ENCODE measurements at regions not wholly inside any gene's neighbourhood (a gene's known extent, or its start where the extent isn't known, plus 50 kb on each side); places are given as distances from the start of the nearest gene placed in this dataset.

DNA sequence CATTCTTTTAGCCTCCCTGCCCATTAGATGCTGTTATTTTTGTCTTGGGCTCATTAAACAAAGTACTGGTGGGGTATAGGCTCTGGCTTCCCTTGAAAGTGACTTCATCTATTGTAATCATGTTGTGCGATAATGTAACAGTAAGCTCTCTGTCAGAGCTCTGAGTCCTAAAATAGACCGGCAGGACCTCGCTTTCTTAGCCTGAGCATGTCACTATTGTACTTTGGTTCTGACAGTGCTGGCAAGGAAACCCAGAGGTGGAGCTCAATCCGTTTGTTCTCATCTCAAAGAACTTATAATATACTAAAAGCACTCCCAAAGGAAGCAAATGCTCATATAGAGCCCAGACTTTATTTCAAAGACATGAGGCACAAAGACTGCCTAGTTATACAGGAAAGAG lies 339.1 kb upstream of the CCNH start:
- Histone ChIP-seq H3K14ac (ENCODE audit: low read length) (no peak overlapping the region), H2AFZ (ENCODE audit: low read length) (no peak overlapping the region), H2AK5ac (ENCODE audit: low read depth, low read length) (no peak overlapping the region), H2BK120ac (ENCODE audit: low read depth, low read length) (no peak overlapping the region), H3K4ac (ENCODE audit: low read length) (no peak overlapping the region), H2BK12ac (ENCODE audit: low read length) (no peak overlapping the region), H4K8ac (ENCODE audit: low read depth, low read length) (no peak overlapping the region), H3K23ac (ENCODE audit: low read depth, low read length, poor library complexity) (no peak overlapping the region), H3K4me3 (ENCODE audit: low read length in 2 of 2) (no peak overlapping the region), H3K36me3 (replicated peaks in 1 of 2; ENCODE audit: control insufficient read depth in 2 of 2, insufficient read depth in 2 of 2, low read length in 2 of 2) (no peaks in the 10 kb centered on the region), H3K27ac (replicated peaks; ENCODE audit: low read length) (no peak overlapping the region), H3K4me1 (ENCODE audit: control insufficient read depth in 2 of 2, insufficient read depth in 1 of 2, low read depth in 1 of 2, low read length in 2 of 2) (peaks cover 0 to 5% of the 10 kb centered on the region in 2 donors), H2BK15ac (ENCODE audit: low read length) (no peak overlapping the region), H3K27me3 (ENCODE audit: control insufficient read depth in 3 of 3, insufficient read depth in 3 of 3, low read depth in 1 of 3, low read length in 3 of 3) (no peaks in the 10 kb centered on the region), H3K9me3 (replicated peaks in 1 of 2; ENCODE audit: control insufficient read depth in 2 of 2, insufficient read depth in 1 of 2, low read depth in 1 of 2, low read length in 2 of 2) (no peaks in the 10 kb centered on the region), H3K9ac (ENCODE audit: low read depth, low read length, poor library complexity) (no peak overlapping the region), H3K79me1 (ENCODE audit: low read depth, low read length) (no peaks in the 10 kb centered on the region), H2BK5ac (ENCODE audit: low read length) (no peak overlapping the region), H4K91ac (ENCODE audit: low read depth, low read length, poor library complexity) (no peak overlapping the region), H3K4me2 (ENCODE audit: insufficient read depth, low read length, poor library complexity, severe bottlenecking) (no peak overlapping the region), H3K18ac (ENCODE audit: low read length) (no peak overlapping the region)
- DNase-seq (ENCODE audit: low spot score), result no peak
- no CpG with 5 or more reads among the region's 4 CpGs for WGBS, 2 donors (ENCODE audit: extremely low coverage in 2 of 2, insufficient read length in 2 of 2, insufficient replicate concordance in 1 of 2)

DNA sequence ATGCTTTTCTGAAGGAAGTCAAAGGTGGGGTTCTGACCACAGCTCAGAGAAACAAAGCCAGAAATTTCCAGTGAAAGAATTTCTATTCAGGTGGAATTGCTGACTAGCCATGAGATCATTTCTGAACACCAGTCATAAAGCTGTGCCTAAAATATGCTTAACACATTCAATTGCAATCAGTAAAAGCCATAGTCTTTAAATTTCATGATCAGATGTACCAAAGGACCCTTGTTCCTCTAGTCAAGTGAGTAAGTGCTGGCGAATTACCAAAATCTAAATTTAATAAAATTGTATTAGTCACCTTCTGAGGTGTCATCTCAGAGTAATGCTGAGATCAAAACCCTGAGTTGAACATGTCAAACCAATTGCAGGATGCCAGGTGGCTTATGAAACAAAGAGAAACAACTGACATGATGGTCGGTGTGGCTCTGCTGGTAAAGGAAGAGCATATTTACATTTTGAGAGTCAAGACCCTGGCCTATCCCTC lies 334.2 kb upstream of the CCNH start:
- H3K4me1 ChIP-seq (ENCODE audit: control insufficient read depth in 2 of 2, insufficient read depth in 1 of 2, low read depth in 1 of 2, low read length in 2 of 2), result no peaks in the 10 kb centered on the region
- no peak overlapping the region for H3K18ac ChIP-seq (ENCODE audit: low read length)

DNA sequence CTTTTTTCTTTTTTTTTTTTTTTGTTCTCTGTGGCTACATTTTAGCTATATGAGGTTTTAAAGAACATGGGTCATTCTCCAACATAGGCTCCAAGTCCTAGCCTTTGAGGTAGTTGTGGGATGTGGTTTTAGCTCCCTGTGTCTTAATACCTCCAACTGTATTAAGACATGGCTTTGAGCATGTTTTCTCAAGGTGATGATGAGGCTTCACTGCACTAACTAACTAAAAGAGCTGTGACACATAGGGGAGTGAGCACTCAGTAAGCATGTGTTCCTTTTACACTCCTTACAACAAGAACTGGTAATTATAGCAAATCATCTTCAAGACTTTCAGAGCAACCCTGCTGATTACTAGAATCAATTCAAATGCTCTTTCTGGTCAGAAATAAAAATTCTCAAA lies 333.6 kb upstream of the CCNH start:
- Histone ChIP-seq H2BK5ac (ENCODE audit: low read length) (no peak overlapping the region), H3K23ac (ENCODE audit: low read depth, low read length, poor library complexity) (no peak overlapping the region), H2BK15ac (ENCODE audit: low read length) (no peak overlapping the region), H3K14ac (ENCODE audit: low read length) (no peak overlapping the region), H3K27ac (replicated peaks; ENCODE audit: low read length) (no peak overlapping the region), H3K4ac (ENCODE audit: low read length) (no peak overlapping the region), H3K36me3 (replicated peaks in 1 of 2; ENCODE audit: control insufficient read depth in 2 of 2, insufficient read depth in 2 of 2, low read length in 2 of 2) (no peaks in the 10 kb centered on the region), H4K8ac (ENCODE audit: low read depth, low read length) (no peak overlapping the region), H2AFZ (ENCODE audit: low read length) (no peak overlapping the region), H3K4me3 (ENCODE audit: low read length in 2 of 2) (no peak overlapping the region), H3K18ac (ENCODE audit: low read length) (no peak overlapping the region), H3K79me1 (ENCODE audit: low read depth, low read length) (no peaks in the 10 kb centered on the region), H2BK12ac (ENCODE audit: low read length) (no peak overlapping the region), H2AK5ac (ENCODE audit: low read depth, low read length) (no peak overlapping the region), H3K4me1 (ENCODE audit: control insufficient read depth in 2 of 2, insufficient read depth in 1 of 2, low read depth in 1 of 2, low read length in 2 of 2) (peaks cover 0 to 4% of the 10 kb centered on the region in 2 donors), H2BK120ac (ENCODE audit: low read depth, low read length) (no peak overlapping the region), H3K9me3 (replicated peaks in 1 of 2; ENCODE audit: control insufficient read depth in 2 of 2, insufficient read depth in 1 of 2, low read depth in 1 of 2, low read length in 2 of 2) (peaks cover 0 to 2% of the 10 kb centered on the region in 2 donors), H3K9ac (ENCODE audit: low read depth, low read length, poor library complexity) (no peak overlapping the region), H4K91ac (ENCODE audit: low read depth, low read length, poor library complexity) (no peak overlapping the region), H3K27me3 (ENCODE audit: control insufficient read depth in 3 of 3, insufficient read depth in 3 of 3, low read depth in 1 of 3, low read length in 3 of 3) (no peaks in the 10 kb centered on the region), H3K4me2 (ENCODE audit: insufficient read depth, low read length, poor library complexity, severe bottlenecking) (no peak overlapping the region)
- DNase-seq (ENCODE audit: low spot score), result no peak

More for the DNA sequence above, 334.2 kb upstream of the CCNH start:
- Histone ChIP-seq H2AK5ac (ENCODE audit: low read depth, low read length) (no peak overlapping the region), H3K27ac (replicated peaks; ENCODE audit: low read length) (no peak overlapping the region), H2BK120ac (ENCODE audit: low read depth, low read length) (no peak overlapping the region), H4K8ac (ENCODE audit: low read depth, low read length) (no peak overlapping the region), H2BK15ac (ENCODE audit: low read length) (no peak overlapping the region), H3K23ac (ENCODE audit: low read depth, low read length, poor library complexity) (no peak overlapping the region), H2BK5ac (ENCODE audit: low read length) (no peak overlapping the region), H4K91ac (ENCODE audit: low read depth, low read length, poor library complexity) (no peak overlapping the region), H3K4me2 (ENCODE audit: insufficient read depth, low read length, poor library complexity, severe bottlenecking) (no peak overlapping the region), H3K9ac (ENCODE audit: low read depth, low read length, poor library complexity) (no peak overlapping the region), H2BK12ac (ENCODE audit: low read length) (no peak overlapping the region), H3K4ac (ENCODE audit: low read length) (no peak overlapping the region), H3K79me1 (ENCODE audit: low read depth, low read length) (no peaks in the 10 kb centered on the region), H3K4me3 (ENCODE audit: low read length in 2 of 2) (no peak overlapping the region), H2AFZ (ENCODE audit: low read length) (no peak overlapping the region), H3K27me3 (ENCODE audit: control insufficient read depth in 3 of 3, insufficient read depth in 3 of 3, low read depth in 1 of 3, low read length in 3 of 3) (no peaks in the 10 kb centered on the region), H3K14ac (ENCODE audit: low read length) (no peak overlapping the region), H3K36me3 (replicated peaks in 1 of 2; ENCODE audit: control insufficient read depth in 2 of 2, insufficient read depth in 2 of 2, low read length in 2 of 2) (no peaks in the 10 kb centered on the region), H3K9me3 (replicated peaks in 1 of 2; ENCODE audit: control insufficient read depth in 2 of 2, insufficient read depth in 1 of 2, low read depth in 1 of 2, low read length in 2 of 2) (peaks cover 0 to 2% of the 10 kb centered on the region in 2 donors)
- no CpG with 5 or more reads among the region's 2 CpGs for WGBS, 2 donors (ENCODE audit: extremely low coverage in 2 of 2, insufficient read length in 2 of 2, insufficient replicate concordance in 1 of 2)
- no peak for DNase-seq (ENCODE audit: low spot score)

DNA sequence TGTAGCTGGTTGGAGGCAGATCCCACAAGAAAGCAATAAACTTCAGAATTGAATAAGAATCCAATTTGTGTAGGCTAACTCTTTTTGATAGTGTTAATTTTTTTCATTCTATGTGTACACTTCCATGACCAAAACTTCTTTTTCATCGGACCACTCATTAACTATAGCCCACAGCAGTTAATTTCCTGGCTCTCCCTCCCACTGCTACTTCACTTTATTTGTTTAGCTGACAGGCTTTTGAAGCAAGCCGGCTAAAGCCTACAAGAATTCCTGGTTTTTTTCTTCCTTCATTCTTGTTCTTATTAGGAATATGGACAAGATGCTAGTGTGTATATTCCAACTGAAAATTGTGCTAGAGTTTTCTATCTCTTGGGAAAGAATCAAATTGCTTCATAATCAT lies 329.2 kb upstream of the CCNH start:
- Histone ChIP-seq H2AFZ (ENCODE audit: low read length) (no peak overlapping the region), H3K18ac (ENCODE audit: low read length) (no peak overlapping the region), H3K4me2 (ENCODE audit: insufficient read depth, low read length, poor library complexity, severe bottlenecking) (no peak overlapping the region), H3K36me3 (replicated peaks in 1 of 2; ENCODE audit: control insufficient read depth in 2 of 2, insufficient read depth in 2 of 2, low read length in 2 of 2) (no peaks in the 10 kb centered on the region), H3K14ac (ENCODE audit: low read length) (no peak overlapping the region), H4K91ac (ENCODE audit: low read depth, low read length, poor library complexity) (no peak overlapping the region), H3K27me3 (ENCODE audit: control insufficient read depth in 3 of 3, insufficient read depth in 3 of 3, low read depth in 1 of 3, low read length in 3 of 3) (no peaks in the 10 kb centered on the region), H3K23ac (ENCODE audit: low read depth, low read length, poor library complexity) (no peak overlapping the region), H2BK5ac (ENCODE audit: low read length) (no peak overlapping the region), H3K4me1 (ENCODE audit: control insufficient read depth in 2 of 2, insufficient read depth in 1 of 2, low read depth in 1 of 2, low read length in 2 of 2) (peaks cover 0 to 4% of the 10 kb centered on the region in 2 donors), H3K27ac (replicated peaks; ENCODE audit: low read length) (no peak overlapping the region), H2BK15ac (ENCODE audit: low read length) (no peak overlapping the region), H3K9ac (ENCODE audit: low read depth, low read length, poor library complexity) (no peak overlapping the region), H4K8ac (ENCODE audit: low read depth, low read length) (no peak overlapping the region), H3K4me3 (ENCODE audit: low read length in 2 of 2) (no peak overlapping the region), H2BK120ac (ENCODE audit: low read depth, low read length) (no peak overlapping the region), H3K79me1 (ENCODE audit: low read depth, low read length) (no peaks in the 10 kb centered on the region), H3K9me3 (replicated peaks in 1 of 2; ENCODE audit: control insufficient read depth in 2 of 2, insufficient read depth in 1 of 2, low read depth in 1 of 2, low read length in 2 of 2) (peaks cover 0 to 2% of the 10 kb centered on the region in 2 donors), H3K4ac (ENCODE audit: low read length) (no peak overlapping the region), H2BK12ac (ENCODE audit: low read length) (no peak overlapping the region), H2AK5ac (ENCODE audit: low read depth, low read length) (no peak overlapping the region)
- no peak for DNase-seq (ENCODE audit: low spot score)
- no CpG with 5 or more reads among the region's 2 CpGs for WGBS, 2 donors (ENCODE audit: extremely low coverage in 2 of 2, insufficient read length in 2 of 2, insufficient replicate concordance in 1 of 2)

All from neuronal stem cell (in vitro differentiated cells).